AG09319 (cell line): ENCODE measurements at regions not wholly inside any gene's neighbourhood (a gene's known extent, or its start where the extent isn't known, plus 50 kb on each side); places are given as distances from the start of the nearest gene placed in this dataset.

Experiments used
- DNase-seq: peaks from one replicate; pipeline ENCODE4 v3.0.0-alpha.2; 2010; ENCODE audit warnings: low read depth; ENCODE audit errors: extremely low read depth
- CTCF ChIP-seq: IDR thresholded peaks from 2 replicates; pipeline ENCODE4 v1.5.1; 2011; ENCODE audit warnings: low read depth, mild to moderate bottlenecking, inconsistent platforms, low read length, moderate library complexity

DNA sequence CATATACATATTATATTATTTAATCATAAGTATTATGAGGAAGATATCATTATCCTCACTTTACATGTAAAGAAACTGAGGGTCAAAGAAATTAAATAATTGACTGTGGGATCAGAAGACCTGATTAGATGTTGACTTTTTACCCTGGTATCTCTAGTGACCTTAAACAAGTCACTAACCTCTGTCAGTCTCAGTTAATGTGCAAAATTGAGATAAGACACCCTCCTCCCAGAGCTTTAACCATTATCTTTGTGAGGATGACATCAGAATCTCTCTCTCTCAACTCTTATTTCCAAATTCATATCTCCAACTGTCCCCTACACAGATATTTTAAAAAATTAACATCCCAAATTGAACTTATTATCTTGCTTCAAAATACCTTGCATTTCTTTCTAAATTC lies 177.8 kb downstream of the KLHL28 start:
- DNase-seq, result no peak
- no peak for TF ChIP-seq CTCF

- peak; percentile 4 for DNase-seq
- no peak for TF ChIP-seq CTCF
These were observed 178.9 kb downstream of the KLHL28 start for GRCh38 chr14:44782775-44783238.

- no peak for TF ChIP-seq CTCF
- no peak for DNase-seq
These were observed 180.8 kb downstream of the KLHL28 start for GRCh38 chr14:44780989-44781388.

GRCh38 chr14:44778604-44779003 lies 183.1 kb downstream of the KLHL28 start:
- TF ChIP-seq CTCF, result no peak
- peak; percentile 30 for DNase-seq

GRCh38 chr14:44777584-44777983 lies 184.2 kb downstream of the KLHL28 start:
- DNase-seq, result no peak
- TF ChIP-seq CTCF, result no peak

DNA sequence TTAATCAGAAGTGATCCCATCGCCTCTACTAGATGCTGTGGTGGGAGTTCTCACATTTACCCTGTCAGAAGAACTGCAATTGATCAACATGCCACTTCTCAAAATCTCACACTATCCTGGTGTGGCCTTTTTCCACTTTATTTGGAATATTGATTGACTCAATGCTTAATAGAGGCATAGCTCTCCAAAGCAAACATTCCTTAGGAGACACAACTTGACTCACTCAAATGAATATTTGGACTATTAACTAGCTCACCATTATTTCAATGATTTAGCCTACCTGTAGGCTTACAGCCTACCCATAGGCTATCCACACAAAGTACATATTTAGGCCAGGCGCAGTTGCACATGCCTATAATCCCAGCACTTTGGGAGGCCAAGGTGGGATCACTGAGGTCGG lies 186.5 kb downstream of the KLHL28 start:
- no peak for TF ChIP-seq CTCF
- no peak for DNase-seq

DNA sequence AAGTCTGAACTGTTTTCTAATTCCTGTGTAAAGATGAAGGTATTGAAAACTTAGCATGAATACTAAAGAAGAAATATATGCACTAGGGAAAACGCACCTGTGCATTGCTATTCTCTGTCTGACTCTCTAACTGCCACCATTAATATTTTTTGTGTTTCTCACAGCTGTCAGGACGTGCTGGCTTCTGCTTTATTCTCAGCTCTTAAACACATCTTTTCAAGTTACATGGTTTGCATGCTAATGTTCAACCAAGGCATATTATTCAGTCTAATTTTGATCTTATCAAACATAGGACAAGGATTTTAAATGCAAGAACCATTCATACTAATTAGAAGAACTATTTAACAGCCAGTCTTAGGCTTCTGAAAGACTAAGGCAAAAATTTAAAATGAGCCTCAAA lies 187.4 kb downstream of the KLHL28 start:
- TF ChIP-seq CTCF, result no peak
- no peak for DNase-seq
